ENCODE measurements at regions not wholly inside any gene's neighbourhood (a gene's known extent, or its start where the extent isn't known, plus 50 kb on each side); places are given as distances from the start of the nearest gene placed in this dataset.

DNA sequence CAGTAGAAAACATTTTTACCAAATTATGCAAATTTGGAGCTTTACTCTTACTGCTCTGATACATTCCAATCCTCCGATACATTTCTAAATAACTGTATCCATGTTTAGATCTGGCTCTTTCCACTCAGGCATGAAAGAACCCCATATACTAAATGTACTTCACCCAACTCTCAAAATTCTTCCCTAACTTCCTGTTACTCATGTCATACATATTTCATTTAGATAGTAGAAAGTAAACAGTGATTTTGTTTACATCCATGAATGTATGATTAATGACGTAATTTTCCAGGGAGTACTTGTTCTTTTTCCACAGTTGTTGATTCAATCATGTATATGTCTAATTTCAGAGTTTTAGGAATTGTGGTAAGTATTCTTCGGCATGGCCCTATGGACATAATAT is 1426.5 kb upstream of the C9orf72 start:
- H3K27me3 ChIP-seq = no peaks in the 10 kb centered on the region
- H3K9me3 ChIP-seq = no peaks in the 10 kb centered on the region
- H3K36me3 ChIP-seq = no peaks in the 10 kb centered on the region
- no peaks in the 10 kb centered on the region for H3K4me1 ChIP-seq
- no peak for DNase-seq
- H3K4me3 ChIP-seq (ENCODE audit: low read depth, low read length) = no peak overlapping the region
- TF ChIP-seq, protein P1, sequence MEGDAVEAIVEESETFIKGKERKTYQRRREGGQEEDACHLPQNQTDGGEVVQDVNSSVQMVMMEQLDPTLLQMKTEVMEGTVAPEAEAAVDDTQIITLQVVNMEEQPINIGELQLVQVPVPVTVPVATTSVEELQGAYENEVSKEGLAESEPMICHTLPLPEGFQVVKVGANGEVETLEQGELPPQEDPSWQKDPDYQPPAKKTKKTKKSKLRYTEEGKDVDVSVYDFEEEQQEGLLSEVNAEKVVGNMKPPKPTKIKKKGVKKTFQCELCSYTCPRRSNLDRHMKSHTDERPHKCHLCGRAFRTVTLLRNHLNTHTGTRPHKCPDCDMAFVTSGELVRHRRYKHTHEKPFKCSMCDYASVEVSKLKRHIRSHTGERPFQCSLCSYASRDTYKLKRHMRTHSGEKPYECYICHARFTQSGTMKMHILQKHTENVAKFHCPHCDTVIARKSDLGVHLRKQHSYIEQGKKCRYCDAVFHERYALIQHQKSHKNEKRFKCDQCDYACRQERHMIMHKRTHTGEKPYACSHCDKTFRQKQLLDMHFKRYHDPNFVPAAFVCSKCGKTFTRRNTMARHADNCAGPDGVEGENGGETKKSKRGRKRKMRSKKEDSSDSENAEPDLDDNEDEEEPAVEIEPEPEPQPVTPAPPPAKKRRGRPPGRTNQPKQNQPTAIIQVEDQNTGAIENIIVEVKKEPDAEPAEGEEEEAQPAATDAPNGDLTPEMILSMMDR (IDR thresholded peaks at IDR 0.05; ENCODE audit: low read depth, low read length) = no peak

DNA sequence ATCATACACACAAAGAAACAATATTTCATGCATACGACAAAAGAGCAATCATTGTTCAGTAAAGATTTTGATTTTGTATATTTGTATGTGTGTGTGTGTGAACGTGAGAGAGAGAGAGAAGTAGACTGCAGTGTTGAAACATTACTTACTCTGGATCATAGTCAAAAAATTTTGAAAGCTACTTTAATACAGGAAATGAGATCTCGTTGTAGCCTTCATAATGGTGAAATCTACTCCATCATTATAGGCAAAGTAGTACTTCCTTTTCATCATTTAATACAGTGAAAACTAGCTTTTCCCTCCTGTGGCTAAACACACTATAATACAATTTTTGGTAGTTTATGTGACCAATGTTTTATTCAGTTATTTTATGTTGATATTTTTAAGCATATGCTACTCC is 1427.7 kb upstream of the C9orf72 start:
- H3K36me3 ChIP-seq = no peaks in the 10 kb centered on the region
- TF ChIP-seq, protein P1 (IDR thresholded peaks at IDR 0.05; ENCODE audit: low read depth, low read length) = no peak
- no peaks in the 10 kb centered on the region for H3K4me1 ChIP-seq
- H3K27me3 ChIP-seq = no peaks in the 10 kb centered on the region
- H3K9me3 ChIP-seq = no peaks in the 10 kb centered on the region
- no peak for DNase-seq
- no peak overlapping the region for H3K4me3 ChIP-seq (ENCODE audit: low read depth, low read length)

DNA sequence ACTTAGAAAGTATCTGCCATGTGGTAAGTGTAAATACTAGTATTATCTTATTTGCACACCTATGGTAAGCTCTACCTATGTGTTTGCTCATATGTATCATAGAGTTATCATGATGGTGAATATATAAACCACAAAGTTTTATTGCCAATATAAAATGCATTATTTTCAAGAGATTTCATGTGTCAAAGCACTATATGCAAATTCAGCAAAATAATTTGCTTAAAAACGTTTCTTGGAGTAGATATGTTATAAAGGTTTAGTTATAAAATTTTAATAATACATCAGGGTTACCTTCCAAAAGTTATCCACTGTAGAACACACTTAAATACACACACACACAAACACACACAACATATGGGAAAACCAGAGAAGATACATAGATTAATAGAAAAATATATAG is 1431.7 kb upstream of the C9orf72 start:
- no peaks in the 10 kb centered on the region for H3K27me3 ChIP-seq
- no peaks in the 10 kb centered on the region for H3K9me3 ChIP-seq
- DNase-seq = no peak
- TF ChIP-seq, protein P1 (IDR thresholded peaks at IDR 0.05; ENCODE audit: low read depth, low read length) = no peak
- H3K4me1 ChIP-seq = no peaks in the 10 kb centered on the region
- H3K36me3 ChIP-seq = no peaks in the 10 kb centered on the region
- no peak overlapping the region for H3K4me3 ChIP-seq (ENCODE audit: low read depth, low read length)

DNA sequence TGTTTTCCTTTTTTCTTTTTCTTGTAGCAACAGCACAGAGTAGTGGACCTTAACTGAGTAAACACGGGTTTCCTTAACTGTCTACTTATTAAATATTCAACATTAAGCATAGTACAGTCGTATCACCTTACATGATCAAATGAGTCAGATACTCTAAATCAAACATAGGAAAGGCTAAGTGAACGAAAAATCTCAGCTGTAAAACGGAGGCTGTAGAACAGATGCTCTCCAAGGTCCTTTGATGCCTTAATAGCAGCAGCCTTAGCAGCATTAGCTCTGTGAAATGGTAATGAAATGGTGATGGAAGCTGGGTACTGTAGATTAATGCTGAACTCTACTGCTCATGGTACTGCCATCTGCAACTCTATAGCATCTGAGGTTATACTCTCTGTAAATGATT is 1433.3 kb upstream of the C9orf72 start:
- no peaks in the 10 kb centered on the region for H3K4me1 ChIP-seq

DNA sequence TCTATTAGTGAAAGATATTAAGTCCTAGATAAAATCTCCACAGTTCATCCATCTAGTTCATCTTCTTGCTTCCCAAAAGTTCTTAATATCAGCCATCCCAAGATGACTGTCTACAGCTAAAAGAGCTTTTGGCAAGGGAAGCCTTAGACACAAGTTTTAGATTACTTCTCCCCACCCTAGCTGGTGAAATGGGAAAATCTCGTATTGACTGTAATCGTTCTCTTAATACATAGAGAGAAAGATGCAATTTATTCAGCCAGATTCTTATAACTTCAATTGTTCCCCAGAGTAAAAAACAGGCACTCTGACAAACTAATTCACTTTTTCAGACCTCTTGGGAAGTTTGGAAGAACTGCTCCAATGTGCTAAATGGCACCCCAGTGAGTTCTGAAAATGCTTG is 1439.6 kb upstream of the C9orf72 start:
- Histone ChIP-seq H3K36me3 (no peaks in the 10 kb centered on the region), H3K4me1 (no peaks in the 10 kb centered on the region), H3K9me3 (no peaks in the 10 kb centered on the region), H3K27me3 (no peaks in the 10 kb centered on the region), H3K4me3 (ENCODE audit: low read depth, low read length) (no peak overlapping the region)
- no peak for DNase-seq
- TF ChIP-seq, protein P1 (IDR thresholded peaks at IDR 0.05; ENCODE audit: low read depth, low read length) = no peak

More for the DNA sequence above, 1433.3 kb upstream of the C9orf72 start:
- Histone ChIP-seq H3K9me3 (no peaks in the 10 kb centered on the region), H3K36me3 (no peaks in the 10 kb centered on the region), H3K4me3 (ENCODE audit: low read depth, low read length) (no peak overlapping the region), H3K27me3 (no peaks in the 10 kb centered on the region)
- no peak for DNase-seq
- TF ChIP-seq, protein P1 (IDR thresholded peaks at IDR 0.05; ENCODE audit: low read depth, low read length) = no peak

DNA sequence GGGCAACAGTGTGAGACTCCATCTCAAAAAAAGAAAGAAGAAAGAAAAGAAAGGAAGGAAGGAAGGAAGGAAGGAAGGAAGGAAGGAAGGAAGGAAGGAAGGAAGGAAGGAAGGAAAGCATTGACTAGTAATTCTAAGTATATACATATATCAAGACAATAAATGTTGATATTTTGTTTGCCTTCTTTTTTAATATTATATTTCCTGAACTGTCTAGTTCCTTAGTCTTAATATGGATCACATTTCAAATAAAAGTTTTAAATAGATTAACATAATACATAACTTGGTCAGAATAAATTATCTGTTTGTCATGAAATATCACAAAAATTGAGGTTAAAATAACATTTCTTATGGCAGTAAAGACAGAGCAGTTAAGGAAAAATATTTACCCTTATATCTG is 1448.4 kb upstream of the C9orf72 start:
- Histone ChIP-seq H3K27me3 (no peaks in the 10 kb centered on the region), H3K4me1 (no peaks in the 10 kb centered on the region), H3K36me3 (no peaks in the 10 kb centered on the region), H3K9me3 (no peaks in the 10 kb centered on the region), H3K4me3 (ENCODE audit: low read depth, low read length) (no peak overlapping the region)
- TF ChIP-seq, protein P1 (IDR thresholded peaks at IDR 0.05; ENCODE audit: low read depth, low read length) = no peak
- DNase-seq = no peak
